Endothelial cell of umbilical vein (primary cell): ENCODE measurements at regions not wholly inside any gene's neighbourhood (a gene's known extent, or its start where the extent isn't known, plus 50 kb on each side); places are given as distances from the start of the nearest gene placed in this dataset.

Experiments
- BruUV-seq: library from RNA; stranded (reverse); fragments of 400-500 nt; replicated peaks from 2 replicates; lab custom pipeline; 2021; lab: Mats Ljungman, UMichigan
- CTCF ChIA-PET: fragments of 300-600, 350-600 bp; sonication (Branson Sonifier 250); formaldehyde crosslinking; loops from one replicate; lab custom pipeline; 2021; ENCODE audit warnings: antibody characterized with exemption, inconsistent platforms; lab: Charles Lee
- POLR2A ChIA-PET: fragments of 300-600, 350-600 bp; sonication (Branson Sonifier 250); formaldehyde crosslinking; loops from one replicate; lab custom pipeline; 2021; ENCODE audit warnings: antibody characterized with exemption, inconsistent platforms; lab: Charles Lee
- DNase-seq: peaks from one replicate; pipeline ENCODE4 v3.0.0-alpha.2; 2011; ENCODE audit warnings: low read depth, low spot score
- FAIRE-seq: peaks from 2 replicates; lab custom pipeline; 2011; peaks lifted over from hg19 to GRCh38; lab: Jason Lieb, UNC
- H2AFZ ChIP-seq: 2 replicates; pipeline ENCODE4 v1.6.0; 2012; ENCODE audit warnings: low read depth, low read length, control low read depth, inconsistent platforms
- H3K27ac ChIP-seq: 2 replicates; pipeline ENCODE4 v1.5.1; 2011; ENCODE audit warnings: low read depth, mild to moderate bottlenecking, control low read depth, low read length, moderate library complexity; ENCODE audit not compliant: insufficient read depth
- H3K27me3 ChIP-seq, 2 experiments: 2 replicates each; pipeline versions ENCODE4 v1.6.0 to v1.6.1; 2011; ENCODE audit warnings: low read length in 2 of 2, mixed read lengths in 1 of 2; ENCODE audit not compliant: control insufficient read depth in 2 of 2, insufficient read depth in 2 of 2
- H3K36me3 ChIP-seq, 2 experiments: 2 replicates in 1 of 2; 3 replicates in 1 of 2; pipeline ENCODE4 v1.5.1; 2011; ENCODE audit warnings: low read length in 2 of 2, mild to moderate bottlenecking in 1 of 2, moderate library complexity in 1 of 2; ENCODE audit not compliant: control insufficient read depth in 2 of 2, insufficient read depth in 2 of 2; ENCODE audit errors: extremely low read depth in 1 of 2
- H3K4me1 ChIP-seq: 3 replicates; pipeline ENCODE4 v1.5.1; 2011; ENCODE audit warnings: mild to moderate bottlenecking, low read length; ENCODE audit not compliant: control insufficient read depth, insufficient read depth; ENCODE audit errors: extremely low read depth
- H3K4me2 ChIP-seq: 2 replicates; pipeline ENCODE4 v1.6.1; 2011; ENCODE audit warnings: low read length, control low read depth, mixed read lengths; ENCODE audit not compliant: insufficient read depth
- H3K4me3 ChIP-seq, 3 experiments: fragments of 200-600 bp in 1 of 3; sonication (generic), shearing (Covaris generic) in 1 of 3; replicated peaks in 1 of 3; 2 replicates each; pipeline ENCODE4 v1.5.1; 2011 to 2016; ENCODE audit warnings: control low read depth in 3 of 3, low read length in 3 of 3, mild to moderate bottlenecking in 2 of 3, inconsistent platforms in 1 of 3, low read depth in 1 of 3, moderate library complexity in 1 of 3; ENCODE audit not compliant: insufficient read depth in 1 of 3
- H3K79me2 ChIP-seq: 2 replicates; pipeline ENCODE4 v1.6.0; 2012; ENCODE audit warnings: low read length, inconsistent platforms; ENCODE audit not compliant: control insufficient read depth, insufficient read depth
- H3K9ac ChIP-seq: replicated peaks from 2 replicates; pipeline ENCODE3; 2011; ENCODE audit warnings: low read length, control low read depth; ENCODE audit not compliant: insufficient read depth; ENCODE audit errors: extremely low read depth
- H3K9me1 ChIP-seq: replicated peaks from 3 replicates; pipeline ENCODE4 v1.6.0; 2011; ENCODE audit warnings: mild to moderate bottlenecking, low read length; ENCODE audit not compliant: control insufficient read depth, insufficient read depth; ENCODE audit errors: extremely low read depth
- H3K9me3 ChIP-seq: replicated peaks from 2 replicates; pipeline ENCODE4 v1.5.1; 2012; ENCODE audit warnings: low read length, inconsistent platforms; ENCODE audit not compliant: control insufficient read depth, insufficient read depth
- H4K20me1 ChIP-seq: replicated peaks from 2 replicates; pipeline ENCODE3; 2011; ENCODE audit warnings: mild to moderate bottlenecking, low read length; ENCODE audit not compliant: control insufficient read depth, insufficient read depth; ENCODE audit errors: extremely low read depth
- CTCF ChIP-seq, 2 donors: IDR thresholded peaks; 1 replicate in 1 of 2; 2 replicates in 1 of 2; pipeline ENCODE4 v1.5.1; 2011; ENCODE audit warnings: low read length in 2 of 2, mild to moderate bottlenecking in 2 of 2, moderate library complexity in 2 of 2, control low read depth in 1 of 2, inconsistent platforms in 1 of 2, low read depth in 1 of 2; ENCODE audit not compliant: insufficient read depth in 1 of 2; ENCODE audit errors: extremely low read depth in 1 of 2
- EZH2 ChIP-seq: IDR thresholded peaks from 2 replicates; pipeline ENCODE4 v1.6.1; 2012; ENCODE audit warnings: borderline replicate concordance, low read depth, mild to moderate bottlenecking, moderate library complexity, low read length, inconsistent platforms; ENCODE audit not compliant: severe bottlenecking
- FOS ChIP-seq: IDR thresholded peaks from 2 replicates; pipeline ENCODE4 v1.6.1; 2011; ENCODE audit warnings: mild to moderate bottlenecking, low read length, moderate library complexity, borderline replicate concordance; ENCODE audit not compliant: insufficient read depth
- GATA2 ChIP-seq: IDR thresholded peaks from 2 replicates; pipeline ENCODE4 v1.7.0; 2011; ENCODE audit warnings: low read depth, mild to moderate bottlenecking, moderate library complexity, mixed read lengths, low read length; ENCODE audit not compliant: insufficient read length, insufficient read depth
- JUN ChIP-seq: IDR thresholded peaks from 2 replicates; pipeline ENCODE4 v1.6.1; 2011; ENCODE audit warnings: borderline replicate concordance, low read depth; ENCODE audit not compliant: insufficient read length, insufficient read depth
- MAX ChIP-seq: IDR thresholded peaks from 2 replicates; pipeline ENCODE4 v1.6.1; 2011; ENCODE audit not compliant: insufficient read depth, insufficient read length
- MYC ChIP-seq: IDR thresholded peaks from one replicate; pipeline ENCODE4 v1.6.1; 2011; ENCODE audit warnings: mild to moderate bottlenecking, low read depth, low read length
- POLR2A ChIP-seq: IDR thresholded peaks from 2 replicates; pipeline ENCODE4 v1.6.1; 2012; ENCODE audit warnings: low read depth, mild to moderate bottlenecking, control low read depth, low read length
- POLR2AphosphoS5 ChIP-seq: IDR thresholded peaks from 2 replicates; pipeline ENCODE4 v1.6.1; 2012; ENCODE audit warnings: low read depth, mild to moderate bottlenecking, control low read depth, low read length, moderate library complexity; ENCODE audit not compliant: insufficient read depth
- dilution Hi-C: fragments of 300-500 bp; cut with MboI; formaldehyde crosslinking; loops from one replicate; pipeline ENCODE4 v1.15.0; 2019; ENCODE audit warnings: low sequenced_read_pairs; ENCODE audit not compliant: extremely low pct_ligation_motif_present
- intact Hi-C: fragments of 100-400 bp; cut with micrococcal nuclease; formaldehyde crosslinking; loops from one replicate; pipeline ENCODE4 v1.10.0; 2022

GRCh38 chr7:89401099-89401498, 605.6 kb upstream of the TEX47 start:
- dilution Hi-C loops (no loop called here), intact Hi-C loops (no loop called here)
- no peaks in the 10 kb centered on the region for H3K79me2 ChIP-seq
- ChIA-PET POLR2A (no interaction called here), CTCF (no interaction called here)
- H3K4me1 ChIP-seq: no peaks in the 10 kb centered on the region
- DNase-seq (no peak), FAIRE-seq (no peak)
- no peak overlapping the region for H2AFZ ChIP-seq
- H3K9ac ChIP-seq: no peak overlapping the region
- no peaks in the 10 kb centered on the region for H4K20me1 ChIP-seq
- no peak for TF ChIP-seq FOS
- no peak for TF ChIP-seq GATA2
- TF ChIP-seq JUN: no peak
- no peak for TF ChIP-seq POLR2A
- no peak for TF ChIP-seq POLR2AphosphoS5
- TF ChIP-seq MAX: no peak
- TF ChIP-seq EZH2: no peak
- no peak for TF ChIP-seq MYC
- TF ChIP-seq CTCF (IDR thresholded peaks at IDR 0.05; ENCODE audit: extremely low read depth in 1 of 2, insufficient read depth in 1 of 2, low read depth in 1 of 2, low read length in 2 of 2): no peak
- no peaks in the 10 kb centered on the region for H3K36me3 ChIP-seq
- no peaks in the 10 kb centered on the region for H3K9me1 ChIP-seq
- no peak overlapping the region for H3K4me3 ChIP-seq
- no TSS peak for BruUV-seq
- H3K27ac ChIP-seq: no peak overlapping the region
- H3K27me3 ChIP-seq: no peaks in the 10 kb centered on the region
- no peak overlapping the region for H3K4me2 ChIP-seq
- peaks cover 2% of the 10 kb centered on the region for H3K9me3 ChIP-seq
